Stimulated activated effector memory CD8-positive, alpha-beta T cell treated with anti-CD3 and anti-CD28 coated beads, Interleukin-12 subunit alpha, Interleukin-12 subunit beta, amount 100 ng/mL, for 72 hours (primary cell): ENCODE measurements at regions not wholly inside any gene's neighbourhood (a gene's known extent, or its start where the extent isn't known, plus 50 kb on each side); places are given as distances from the start of the nearest gene placed in this dataset.

Experiments
- ATAC-seq: fragments of 150-1000 bp; cut with Tn5 transposase; 2 replicates; pipeline ENCODE4 v1.10.0; 2021
- DNase-seq, 2 donors: peaks; one replicate each; pipeline ENCODE4 v3.0.0; 2021 to 2022; ENCODE audit warnings: low spot score in 2 of 2
- H3K27ac Mint-ChIP-seq: one replicate; pipeline ENCODE4 v1.8.0; 2022; ENCODE audit warnings: mild to moderate bottlenecking, mixed read lengths
- H3K36me3 Mint-ChIP-seq: one replicate; pipeline ENCODE4 v1.8.0; 2022; ENCODE audit warnings: mild to moderate bottlenecking, mixed read lengths
- H3K4me1 Mint-ChIP-seq: one replicate; pipeline ENCODE4 v1.8.0; 2022; ENCODE audit warnings: mixed read lengths
- H3K4me3 Mint-ChIP-seq: one replicate; pipeline ENCODE4 v1.8.0; 2022; ENCODE audit warnings: mild to moderate bottlenecking, mixed read lengths
- H3K9me3 Mint-ChIP-seq: one replicate; pipeline ENCODE4 v1.8.0; 2022; ENCODE audit warnings: mixed read lengths

- no peak for ATAC-seq
- no peak overlapping the region for H3K27ac Mint-ChIP-seq
- H3K4me1 Mint-ChIP-seq, result no peaks in the 10 kb centered on the region
- no peaks in the 10 kb centered on the region for H3K36me3 Mint-ChIP-seq
- DNase-seq, result no peak
- no peak overlapping the region for H3K4me3 Mint-ChIP-seq
- H3K9me3 Mint-ChIP-seq, result peaks cover 15% of the 10 kb centered on the region
Measured at GRCh38 chr7:125506331-125506730, 576.7 kb upstream of the POT1 start.

DNA sequence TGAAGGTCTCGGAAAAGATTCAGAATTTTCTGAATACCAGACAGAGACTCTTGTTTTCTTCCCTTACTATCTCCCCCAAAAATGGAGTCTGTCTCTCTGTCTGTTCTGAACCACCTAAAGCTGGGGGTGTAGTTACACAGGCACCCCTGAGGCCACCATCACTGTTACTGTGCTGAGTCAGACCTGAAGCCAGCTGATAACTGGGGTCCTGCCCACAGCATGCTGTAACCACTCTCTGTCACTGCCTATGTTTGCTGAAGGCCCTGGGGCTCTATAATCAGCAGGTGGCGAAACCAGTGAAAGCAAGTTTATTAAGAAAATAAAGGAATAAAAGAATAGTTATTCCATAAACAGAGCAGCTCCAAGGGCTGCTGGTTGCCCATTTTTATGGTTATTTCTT, 575.2 kb upstream of the POT1 start:
- no peaks in the 10 kb centered on the region for H3K4me1 Mint-ChIP-seq
- no peaks in the 10 kb centered on the region for H3K36me3 Mint-ChIP-seq
- H3K4me3 Mint-ChIP-seq, result no peak overlapping the region
- DNase-seq (no peak), ATAC-seq (no peak)
- H3K9me3 Mint-ChIP-seq, result peaks cover 15% of the 10 kb centered on the region
- H3K27ac Mint-ChIP-seq, result no peak overlapping the region

GRCh38 chr7:125495997-125496396, 566.4 kb upstream of the POT1 start:
- Mint-ChIP-seq H3K36me3 (no peaks in the 10 kb centered on the region), H3K4me3 (no peak overlapping the region), H3K4me1 (no peaks in the 10 kb centered on the region), H3K9me3 (peaks cover 9% of the 10 kb centered on the region), H3K27ac (no peak overlapping the region)
- DNase-seq, result no peak
- ATAC-seq, result no peak

DNA sequence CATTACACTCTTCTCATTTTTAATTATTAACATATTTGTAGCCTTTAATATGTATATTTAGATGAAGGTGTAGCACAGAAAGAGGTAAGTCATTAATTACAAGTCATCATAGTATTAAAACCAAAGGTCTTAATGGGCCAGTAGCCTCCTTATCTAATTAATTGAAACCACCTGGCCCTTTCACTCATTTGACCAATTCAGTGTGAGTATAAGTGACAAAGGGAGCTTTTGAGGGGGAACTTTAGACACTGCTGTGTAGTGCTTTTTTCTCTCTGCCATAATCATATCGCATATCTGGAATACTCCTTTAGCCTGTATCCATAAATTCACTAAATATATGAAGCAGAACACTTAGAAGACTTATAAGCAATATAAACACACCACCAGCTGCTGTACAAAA, 562.9 kb upstream of the POT1 start:
- H3K4me1 Mint-ChIP-seq, result no peaks in the 10 kb centered on the region
- DNase-seq, result no peak
- ATAC-seq, result no peak
- peaks cover 10% of the 10 kb centered on the region for H3K9me3 Mint-ChIP-seq
- no peaks in the 10 kb centered on the region for H3K36me3 Mint-ChIP-seq
- no peak overlapping the region for H3K27ac Mint-ChIP-seq
- no peak overlapping the region for H3K4me3 Mint-ChIP-seq

- H3K27ac Mint-ChIP-seq, result no peak overlapping the region
- ATAC-seq (no peak), DNase-seq (no peak)
- H3K36me3 Mint-ChIP-seq, result no peaks in the 10 kb centered on the region
- peaks cover 9% of the 10 kb centered on the region for H3K9me3 Mint-ChIP-seq
- H3K4me1 Mint-ChIP-seq, result no peaks in the 10 kb centered on the region
- H3K4me3 Mint-ChIP-seq, result no peak overlapping the region
Measured at GRCh38 chr7:125491137-125491536, 561.5 kb upstream of the POT1 start.

GRCh38 chr7:125490167-125490566, 560.5 kb upstream of the POT1 start:
- Mint-ChIP-seq H3K27ac (no peak overlapping the region), H3K36me3 (no peaks in the 10 kb centered on the region), H3K4me3 (no peak overlapping the region), H3K9me3 (peaks cover 6% of the 10 kb centered on the region), H3K4me1 (no peaks in the 10 kb centered on the region)
- ATAC-seq, result no peak
- DNase-seq, result no peak

- Mint-ChIP-seq H3K4me3 (no peak overlapping the region), H3K27ac (no peak overlapping the region), H3K9me3 (peaks cover 6% of the 10 kb centered on the region), H3K4me1 (no peaks in the 10 kb centered on the region), H3K36me3 (no peaks in the 10 kb centered on the region)
- ATAC-seq, result no peak
- no peak for DNase-seq
Measured at GRCh38 chr7:125485223-125485622, 555.6 kb upstream of the POT1 start.

DNA sequence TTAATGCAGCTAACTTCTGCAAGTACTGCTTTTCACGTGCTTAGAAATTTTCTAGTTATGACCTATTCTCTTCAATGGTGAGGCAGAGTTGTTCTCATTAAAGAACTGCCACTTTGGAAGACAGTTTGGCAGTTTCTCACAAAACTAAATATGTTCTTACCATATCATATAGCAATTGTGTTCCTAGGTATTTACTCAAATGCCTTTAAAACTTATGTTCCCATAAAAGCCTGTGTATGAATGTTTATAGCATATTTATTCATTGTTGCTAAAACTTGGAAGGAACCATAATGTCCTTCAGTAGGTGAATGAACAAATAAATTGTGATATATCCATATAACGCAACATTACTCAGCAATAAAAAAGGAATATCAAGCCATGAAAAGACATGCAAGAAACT, 555.1 kb upstream of the POT1 start:
- DNase-seq (no peak), ATAC-seq (no peak)
- Mint-ChIP-seq H3K36me3 (no peaks in the 10 kb centered on the region), H3K4me3 (no peak overlapping the region), H3K9me3 (peaks cover 6% of the 10 kb centered on the region), H3K4me1 (no peaks in the 10 kb centered on the region), H3K27ac (no peak overlapping the region)

DNA sequence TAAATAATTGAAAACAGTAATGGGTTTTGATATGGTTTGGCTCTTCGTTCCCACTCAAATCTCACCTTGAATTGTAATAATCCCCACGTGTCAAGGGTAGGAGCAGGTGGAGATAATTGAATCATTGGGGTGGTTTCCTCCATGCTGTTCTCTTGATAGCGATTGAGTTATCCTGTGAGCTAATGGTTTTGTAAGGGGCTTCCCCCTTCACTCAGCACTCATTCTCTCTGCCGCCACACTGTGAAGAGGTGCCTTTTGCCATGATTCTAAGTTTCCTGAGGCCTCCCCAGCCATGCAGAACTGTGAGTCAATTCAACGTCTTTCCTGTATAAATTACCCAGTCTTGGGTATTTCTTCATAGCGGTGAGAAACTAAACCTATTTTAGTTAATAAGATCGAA, 551.7 kb upstream of the POT1 start:
- H3K36me3 Mint-ChIP-seq, result no peaks in the 10 kb centered on the region
- H3K4me1 Mint-ChIP-seq, result no peaks in the 10 kb centered on the region
- DNase-seq, result no peak

DNA sequence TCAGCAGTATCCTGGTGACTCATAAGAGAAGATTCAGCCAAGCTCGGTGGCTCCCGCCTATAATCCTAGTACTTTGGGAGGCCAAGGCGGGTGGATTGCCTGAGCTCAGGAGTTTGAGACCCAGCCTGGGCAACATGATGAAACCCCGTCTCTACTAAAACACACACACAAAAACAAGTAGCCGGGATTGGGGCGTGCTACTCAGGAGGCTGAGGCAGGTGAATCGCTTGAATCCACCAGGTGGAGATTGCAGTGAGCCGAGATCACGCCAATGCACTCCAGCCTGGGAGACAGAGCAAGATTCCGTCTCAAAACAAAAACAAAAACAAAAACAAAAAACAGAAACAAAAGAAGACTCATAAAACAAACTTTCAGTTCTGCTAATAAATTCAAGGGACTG, 551.1 kb upstream of the POT1 start:
- Mint-ChIP-seq H3K4me3 (no peak overlapping the region), H3K36me3 (no peaks in the 10 kb centered on the region), H3K9me3 (peaks cover 12% of the 10 kb centered on the region), H3K4me1 (no peaks in the 10 kb centered on the region), H3K27ac (no peak overlapping the region)
- no peak for DNase-seq
- ATAC-seq, result no peak

More for the DNA sequence above, 551.7 kb upstream of the POT1 start:
- H3K4me3 Mint-ChIP-seq, result no peak overlapping the region
- H3K9me3 Mint-ChIP-seq, result peaks cover 10% of the 10 kb centered on the region
- no peak for ATAC-seq
- no peak overlapping the region for H3K27ac Mint-ChIP-seq

DNA sequence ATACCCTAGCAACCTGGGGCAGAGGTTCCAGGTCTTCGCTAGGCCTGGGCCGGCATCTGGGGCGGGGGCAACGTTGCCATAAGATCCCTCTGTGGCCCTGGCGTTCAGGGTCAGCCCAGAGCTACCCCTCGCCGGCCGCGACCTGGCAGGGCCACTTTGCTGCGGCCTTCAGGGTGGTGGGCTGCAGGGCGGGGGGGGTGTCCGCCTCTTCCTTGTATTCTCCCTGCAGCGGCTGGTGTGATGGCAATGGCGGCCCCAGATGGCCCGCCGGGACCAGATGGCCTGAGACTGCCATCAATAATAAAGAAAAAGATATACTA, 539.2 kb upstream of the POT1 start:
- Mint-ChIP-seq H3K4me3 (no peak overlapping the region), H3K9me3 (peaks cover 17% of the 10 kb centered on the region), H3K36me3 (no peaks in the 10 kb centered on the region), H3K27ac (no peak overlapping the region), H3K4me1 (no peaks in the 10 kb centered on the region)
- no peak for DNase-seq
- ATAC-seq, result no peak

DNA sequence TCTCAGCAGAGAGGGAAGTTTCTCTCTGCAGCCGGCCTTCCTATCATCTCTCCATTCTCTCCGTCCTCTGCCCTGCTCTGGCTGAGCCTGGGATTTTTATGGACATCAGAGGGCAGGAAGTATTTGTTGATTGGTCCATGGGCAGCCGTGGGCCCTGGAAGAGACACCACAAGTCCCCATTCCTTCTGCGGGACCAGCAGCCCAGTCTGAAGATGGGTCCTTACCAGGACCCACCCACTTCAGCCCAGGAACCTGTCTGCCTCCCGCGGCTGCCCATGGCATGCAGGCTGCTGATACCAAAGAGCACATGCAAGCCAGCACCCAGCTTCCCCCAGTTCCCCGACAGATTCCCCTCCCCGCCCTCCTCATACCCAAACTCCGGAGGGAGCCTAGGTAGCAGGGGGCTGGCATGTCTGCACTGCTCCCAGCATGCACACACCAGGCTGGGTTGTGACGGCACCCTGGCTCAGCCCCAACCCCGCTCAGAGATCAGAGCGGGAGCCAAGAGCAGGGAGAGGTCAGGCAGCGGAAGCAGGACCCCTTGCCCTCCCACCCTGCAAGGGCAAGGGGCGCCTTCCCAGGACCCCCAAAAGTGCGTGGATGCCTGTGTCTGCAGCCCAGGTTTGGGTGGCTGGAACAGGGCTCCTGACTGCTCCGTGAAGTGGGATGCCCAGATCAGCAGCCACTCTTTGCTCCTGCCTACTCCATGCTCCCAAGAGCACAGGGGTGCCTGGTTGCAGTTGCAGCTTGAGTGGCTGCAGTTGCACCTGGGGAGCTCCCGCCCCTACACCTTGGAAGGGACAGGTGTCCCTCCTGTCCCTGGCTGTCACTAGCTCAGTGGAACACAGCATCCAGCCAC, 538.6 kb upstream of the POT1 start:
- ATAC-seq, result peak; percentile 40
- Mint-ChIP-seq H3K27ac (no peak overlapping the region), H3K4me3 (no peak overlapping the region), H3K4me1 (no peaks in the 10 kb centered on the region), H3K9me3 (peaks cover 19% of the 10 kb centered on the region), H3K36me3 (no peaks in the 10 kb centered on the region)
- DNase-seq, result no peak

- H3K4me1 Mint-ChIP-seq, result no peaks in the 10 kb centered on the region
- no peak overlapping the region for H3K27ac Mint-ChIP-seq
- peaks cover 15% of the 10 kb centered on the region for H3K9me3 Mint-ChIP-seq
- DNase-seq, result no peak
- no peaks in the 10 kb centered on the region for H3K36me3 Mint-ChIP-seq
- no peak for ATAC-seq
- H3K4me3 Mint-ChIP-seq, result no peak overlapping the region
Measured at GRCh38 chr7:125465527-125465926, 535.9 kb upstream of the POT1 start.

- H3K27ac Mint-ChIP-seq, result no peak overlapping the region
- H3K9me3 Mint-ChIP-seq, result peaks cover 21% of the 10 kb centered on the region
- H3K4me3 Mint-ChIP-seq, result no peak overlapping the region
- H3K36me3 Mint-ChIP-seq, result no peaks in the 10 kb centered on the region
- ATAC-seq, result no peak
- H3K4me1 Mint-ChIP-seq, result no peaks in the 10 kb centered on the region
- DNase-seq, result no peak
Measured at GRCh38 chr7:125462615-125463014, 533.0 kb upstream of the POT1 start.

- no peaks in the 10 kb centered on the region for H3K36me3 Mint-ChIP-seq
- DNase-seq, result no peak
- H3K4me1 Mint-ChIP-seq, result no peaks in the 10 kb centered on the region
- H3K27ac Mint-ChIP-seq, result no peak overlapping the region
- H3K4me3 Mint-ChIP-seq, result no peak overlapping the region
- ATAC-seq, result no peak
- H3K9me3 Mint-ChIP-seq, result peaks cover 24% of the 10 kb centered on the region
Measured at GRCh38 chr7:125459038-125459437, 529.4 kb upstream of the POT1 start.

GRCh38 chr7:125450749-125451148, 521.1 kb upstream of the POT1 start:
- ATAC-seq, result no peak
- Mint-ChIP-seq H3K4me1 (no peaks in the 10 kb centered on the region), H3K36me3 (no peaks in the 10 kb centered on the region), H3K9me3 (peaks cover 13% of the 10 kb centered on the region), H3K27ac (no peak overlapping the region), H3K4me3 (no peak overlapping the region)
- no peak for DNase-seq

DNA sequence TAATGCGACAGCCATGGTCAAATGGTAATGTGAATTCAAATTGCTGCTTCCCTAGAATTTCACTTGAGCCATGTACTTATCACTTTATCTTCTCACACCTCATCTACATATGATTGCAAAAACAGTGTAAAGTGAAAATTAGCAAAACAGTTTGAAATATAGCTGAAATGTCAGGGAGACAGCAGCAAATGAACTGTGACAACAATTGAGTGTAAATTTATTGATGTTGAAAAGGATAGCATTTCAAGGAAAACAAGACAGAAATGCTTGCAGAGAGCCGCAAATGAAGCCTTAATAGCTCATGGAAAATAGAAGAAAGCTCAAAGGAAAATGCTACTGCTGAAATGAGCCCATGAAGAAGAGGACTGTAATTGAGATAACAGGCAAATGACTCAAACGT, 516.2 kb upstream of the POT1 start:
- no peak overlapping the region for H3K4me3 Mint-ChIP-seq
- DNase-seq, result no peak
- H3K4me1 Mint-ChIP-seq, result no peaks in the 10 kb centered on the region
- no peak overlapping the region for H3K27ac Mint-ChIP-seq
- ATAC-seq, result no peak
- no peaks in the 10 kb centered on the region for H3K36me3 Mint-ChIP-seq
- peaks cover 25% of the 10 kb centered on the region for H3K9me3 Mint-ChIP-seq
